ENCODE measurements at regions not wholly inside any gene's neighbourhood (a gene's known extent, or its start where the extent isn't known, plus 50 kb on each side); places are given as distances from the start of the nearest gene placed in this dataset.

- Histone ChIP-seq H4K20me1 (ENCODE audit: insufficient read depth, low read length, poor library complexity, severe bottlenecking) (no peaks in the 10 kb centered on the region), H3K4me1 (ENCODE audit: insufficient read depth, low read length, poor library complexity, severe bottlenecking) (no peaks in the 10 kb centered on the region), H2AFZ (ENCODE audit: low read length) (no peak overlapping the region), H3K79me2 (ENCODE audit: insufficient read depth, low read length) (no peaks in the 10 kb centered on the region), H3F3A (ENCODE audit: low read depth) (no peaks in the 10 kb centered on the region), H3K27me3 (ENCODE audit: insufficient read depth, low read length, poor library complexity, severe bottlenecking) (no peaks in the 10 kb centered on the region), H3K36me3 (ENCODE audit: insufficient read depth, low read length) (no peaks in the 10 kb centered on the region), H3K4me2 (ENCODE audit: low read depth, low read length, poor library complexity, severe bottlenecking) (no peak overlapping the region), H3K9me3 (ENCODE audit: insufficient read depth, low read depth, low read length) (no peaks in the 10 kb centered on the region), H3K9ac (ENCODE audit: low read depth, low read length, poor library complexity, severe bottlenecking) (no peak overlapping the region), H3K4me3 (ENCODE audit: low read length, poor library complexity, severe bottlenecking) (no peak overlapping the region), H3K9me2 (replicated peaks; ENCODE audit: low read depth, low read length) (no peaks in the 10 kb centered on the region)
- no peak for TF ChIP-seq EZH2phosphoT487 (IDR thresholded peaks at IDR 0.05; ENCODE audit: borderline replicate concordance)
- TF ChIP-seq, protein P1, sequence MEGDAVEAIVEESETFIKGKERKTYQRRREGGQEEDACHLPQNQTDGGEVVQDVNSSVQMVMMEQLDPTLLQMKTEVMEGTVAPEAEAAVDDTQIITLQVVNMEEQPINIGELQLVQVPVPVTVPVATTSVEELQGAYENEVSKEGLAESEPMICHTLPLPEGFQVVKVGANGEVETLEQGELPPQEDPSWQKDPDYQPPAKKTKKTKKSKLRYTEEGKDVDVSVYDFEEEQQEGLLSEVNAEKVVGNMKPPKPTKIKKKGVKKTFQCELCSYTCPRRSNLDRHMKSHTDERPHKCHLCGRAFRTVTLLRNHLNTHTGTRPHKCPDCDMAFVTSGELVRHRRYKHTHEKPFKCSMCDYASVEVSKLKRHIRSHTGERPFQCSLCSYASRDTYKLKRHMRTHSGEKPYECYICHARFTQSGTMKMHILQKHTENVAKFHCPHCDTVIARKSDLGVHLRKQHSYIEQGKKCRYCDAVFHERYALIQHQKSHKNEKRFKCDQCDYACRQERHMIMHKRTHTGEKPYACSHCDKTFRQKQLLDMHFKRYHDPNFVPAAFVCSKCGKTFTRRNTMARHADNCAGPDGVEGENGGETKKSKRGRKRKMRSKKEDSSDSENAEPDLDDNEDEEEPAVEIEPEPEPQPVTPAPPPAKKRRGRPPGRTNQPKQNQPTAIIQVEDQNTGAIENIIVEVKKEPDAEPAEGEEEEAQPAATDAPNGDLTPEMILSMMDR (conservative IDR thresholded peaks at IDR 0.05; ENCODE audit: low read length) = no peak
Measured at GRCh38 chr6:71721642-71722041, 164.7 kb upstream of the RIMS1 start.

DNA sequence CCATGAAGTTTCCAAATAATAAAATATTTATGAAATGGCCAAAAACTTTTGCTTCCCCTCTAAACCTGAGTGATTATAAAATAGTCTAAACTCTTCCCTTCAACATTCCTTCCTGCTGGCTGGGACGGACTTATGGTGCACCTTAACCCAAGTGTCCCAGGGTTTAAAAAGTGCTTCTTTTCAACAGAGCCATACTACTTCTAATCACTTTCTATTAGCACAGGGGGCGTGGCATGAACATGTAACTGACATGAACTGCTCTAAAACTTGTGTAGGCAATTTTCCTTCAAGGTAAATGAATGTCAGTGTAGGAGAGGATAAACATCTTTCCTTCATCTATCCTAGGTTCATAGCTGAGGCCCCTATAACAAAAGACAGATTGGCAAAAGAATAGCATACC is 163.6 kb upstream of the RIMS1 start:
- H3K4me3 ChIP-seq (ENCODE audit: low read length, poor library complexity, severe bottlenecking) = no peak overlapping the region

GRCh38 chr6:71724456-71725125 is 161.8 kb upstream of the RIMS1 start:
- H3F3A ChIP-seq (ENCODE audit: low read depth) = no peaks in the 10 kb centered on the region
- H3K4me3 ChIP-seq (ENCODE audit: low read length, poor library complexity, severe bottlenecking) = no peak overlapping the region
- no peaks in the 10 kb centered on the region for H3K9me2 ChIP-seq (replicated peaks; ENCODE audit: low read depth, low read length)
- H3K36me3 ChIP-seq (ENCODE audit: insufficient read depth, low read length) = no peaks in the 10 kb centered on the region
- TF ChIP-seq, protein P1 (conservative IDR thresholded peaks at IDR 0.05; ENCODE audit: low read length) = no peak
- no peak for TF ChIP-seq EZH2phosphoT487 (IDR thresholded peaks at IDR 0.05; ENCODE audit: borderline replicate concordance)
- H3K27me3 ChIP-seq (ENCODE audit: insufficient read depth, low read length, poor library complexity, severe bottlenecking) = no peaks in the 10 kb centered on the region
- H2AFZ ChIP-seq (ENCODE audit: low read length) = no peak overlapping the region
- H3K4me2 ChIP-seq (ENCODE audit: low read depth, low read length, poor library complexity, severe bottlenecking) = no peak overlapping the region
- no peaks in the 10 kb centered on the region for H3K79me2 ChIP-seq (ENCODE audit: insufficient read depth, low read length)
- no peak overlapping the region for H3K9ac ChIP-seq (ENCODE audit: low read depth, low read length, poor library complexity, severe bottlenecking)
- no peaks in the 10 kb centered on the region for H4K20me1 ChIP-seq (ENCODE audit: insufficient read depth, low read length, poor library complexity, severe bottlenecking)
- H3K4me1 ChIP-seq (ENCODE audit: insufficient read depth, low read length, poor library complexity, severe bottlenecking) = no peaks in the 10 kb centered on the region
- no peaks in the 10 kb centered on the region for H3K9me3 ChIP-seq (ENCODE audit: insufficient read depth, low read depth, low read length)

More for the DNA sequence above, 163.6 kb upstream of the RIMS1 start:
- Histone ChIP-seq H3K4me1 (ENCODE audit: insufficient read depth, low read length, poor library complexity, severe bottlenecking) (no peaks in the 10 kb centered on the region), H3K9me2 (replicated peaks; ENCODE audit: low read depth, low read length) (no peaks in the 10 kb centered on the region), H3K27me3 (ENCODE audit: insufficient read depth, low read length, poor library complexity, severe bottlenecking) (no peaks in the 10 kb centered on the region), H4K20me1 (ENCODE audit: insufficient read depth, low read length, poor library complexity, severe bottlenecking) (no peaks in the 10 kb centered on the region), H2AFZ (ENCODE audit: low read length) (no peak overlapping the region), H3K9ac (ENCODE audit: low read depth, low read length, poor library complexity, severe bottlenecking) (no peak overlapping the region), H3K4me2 (ENCODE audit: low read depth, low read length, poor library complexity, severe bottlenecking) (no peak overlapping the region), H3K79me2 (ENCODE audit: insufficient read depth, low read length) (no peaks in the 10 kb centered on the region), H3K9me3 (ENCODE audit: insufficient read depth, low read depth, low read length) (no peaks in the 10 kb centered on the region), H3F3A (ENCODE audit: low read depth) (no peaks in the 10 kb centered on the region), H3K36me3 (ENCODE audit: insufficient read depth, low read length) (no peaks in the 10 kb centered on the region)
- no peak for TF ChIP-seq EZH2phosphoT487 (IDR thresholded peaks at IDR 0.05; ENCODE audit: borderline replicate concordance)
- TF ChIP-seq, protein P1 (conservative IDR thresholded peaks at IDR 0.05; ENCODE audit: low read length) = no peak

All from Loucy (cell line).